HG03097 (cell line): ENCODE measurements at regions not wholly inside any gene's neighbourhood (a gene's known extent, or its start where the extent isn't known, plus 50 kb on each side); places are given as distances from the start of the nearest gene placed in this dataset.

Experiments used
- ATAC-seq: cut with Tn5 transposase; IDR thresholded peaks from one replicate; pipeline ENCODE4 v1.9.1; 2021; ENCODE audit not compliant: unreplicated experiment, low FRiP score

GRCh38 chr10:105834261-105835059 lies 1193.4 kb downstream of the SORCS3 start:
- ATAC-seq, result no peak

- no peak for ATAC-seq
Measured at GRCh38 chr10:105827133-105827532, 1186.0 kb downstream of the SORCS3 start.

GRCh38 chr10:105807935-105808587 lies 1167.0 kb downstream of the SORCS3 start:
- ATAC-seq, result no peak

- ATAC-seq, result no peak
Measured at GRCh38 chr10:105803206-105803605, 1162.1 kb downstream of the SORCS3 start.

- no peak for ATAC-seq
Measured at GRCh38 chr10:105800641-105801040, 1159.6 kb downstream of the SORCS3 start.

GRCh38 chr10:105798328-105798889 lies 1157.3 kb downstream of the SORCS3 start:
- no peak for ATAC-seq

- ATAC-seq, result no peak
Measured at GRCh38 chr10:105797234-105797890, 1156.3 kb downstream of the SORCS3 start.

- ATAC-seq, result no peak
Measured at GRCh38 chr10:105793071-105793470, 1152.0 kb downstream of the SORCS3 start.

- no peak for ATAC-seq
Measured at GRCh38 chr10:105785721-105786120, 1144.6 kb downstream of the SORCS3 start.

- ATAC-seq, result no peak
Measured at GRCh38 chr10:105783936-105784483, 1142.9 kb downstream of the SORCS3 start.

- no peak for ATAC-seq
Measured at GRCh38 chr10:105774881-105775280, 1133.8 kb downstream of the SORCS3 start.

GRCh38 chr10:105774351-105774750 lies 1133.3 kb downstream of the SORCS3 start:
- ATAC-seq, result no peak

- ATAC-seq, result no peak
Measured at GRCh38 chr10:105770524-105771212, 1129.6 kb downstream of the SORCS3 start.

GRCh38 chr10:105769248-105770184 lies 1128.4 kb downstream of the SORCS3 start:
- no peak for ATAC-seq

GRCh38 chr10:105763611-105764010 lies 1122.5 kb downstream of the SORCS3 start:
- ATAC-seq, result no peak

GRCh38 chr10:105761576-105762260 lies 1120.6 kb downstream of the SORCS3 start:
- no peak for ATAC-seq

- ATAC-seq, result no peak
Measured at GRCh38 chr10:105759669-105760068, 1118.6 kb downstream of the SORCS3 start.

- ATAC-seq, result no peak
Measured at GRCh38 chr10:105758209-105758998, 1117.3 kb downstream of the SORCS3 start.
